ENCODE measurements at regions not wholly inside any gene's neighbourhood (a gene's known extent, or its start where the extent isn't known, plus 50 kb on each side); places are given as distances from the start of the nearest gene placed in this dataset.
"Not testable (repeated sequence)": the region's sequence is repeated elsewhere in the genome, so short reads cannot be mapped to it uniquely, and the experiment has no call there.

GRCh38 chr2:198273660-198274059 is 469.3 kb downstream of the PLCL1 start:
- H3K27me3 ChIP-seq (ENCODE audit: low read depth): no peaks in the 10 kb centered on the region; the same call in 1 of the 2 replicates
- no peaks in the 10 kb centered on the region for H3K36me3 ChIP-seq (replicated peaks)
- H3K4me1 ChIP-seq: no peaks in the 10 kb centered on the region
- no peaks in the 10 kb centered on the region for H3K9me3 ChIP-seq
- in situ Hi-C loops (cut with MboI; ENCODE audit: low sequenced_read_pairs): no loop called here
- no peak for DNase-seq (ENCODE audit: low spot score in 2 of 2)
- H3K4me3 ChIP-seq: no peak overlapping the region

- H3K4me1 ChIP-seq; in situ Hi-C loops (cut with MboI; ENCODE audit: low sequenced_read_pairs): not testable (repeated sequence)
These were observed 465.8 kb downstream of the PLCL1 start for GRCh38 chr2:198270157-198270556.

GRCh38 chr2:198268519-198268918 is 464.1 kb downstream of the PLCL1 start:
- in situ Hi-C loops (cut with MboI; ENCODE audit: low sequenced_read_pairs): no loop called here

More at GRCh38 chr2:198270157-198270556, 465.8 kb downstream of the PLCL1 start:
- H3K27me3 ChIP-seq (ENCODE audit: low read depth); H3K9me3 ChIP-seq; DNase-seq (ENCODE audit: low spot score in 2 of 2); H3K36me3 ChIP-seq (replicated peaks); H3K4me3 ChIP-seq: not testable (repeated sequence)

GRCh38 chr2:198259496-198259895 is 455.1 kb downstream of the PLCL1 start:
- Histone ChIP-seq H3K4me1 (no peaks in the 10 kb centered on the region), H3K27me3 (ENCODE audit: low read depth) (no peaks in the 10 kb centered on the region), H3K4me3 (no peak overlapping the region), H3K9me3 (no peaks in the 10 kb centered on the region), H3K36me3 (replicated peaks) (no peaks in the 10 kb centered on the region)
- in situ Hi-C loops (cut with MboI; ENCODE audit: low sequenced_read_pairs): no loop called here
- no peak for DNase-seq (ENCODE audit: low spot score in 2 of 2)

More at GRCh38 chr2:198268519-198268918, 464.1 kb downstream of the PLCL1 start:
- Histone ChIP-seq H3K9me3 (no peaks in the 10 kb centered on the region), H3K27me3 (ENCODE audit: low read depth) (no peaks in the 10 kb centered on the region; the same call in 1 of the 2 replicates), H3K36me3 (replicated peaks) (no peaks in the 10 kb centered on the region), H3K4me3 (no peak overlapping the region), H3K4me1 (no peaks in the 10 kb centered on the region)
- no peak for DNase-seq (ENCODE audit: low spot score in 2 of 2)

GRCh38 chr2:198254536-198255090 is 450.2 kb downstream of the PLCL1 start:
- H3K4me3 ChIP-seq: no peak overlapping the region
- no peaks in the 10 kb centered on the region for H3K36me3 ChIP-seq (replicated peaks)
- no peaks in the 10 kb centered on the region for H3K9me3 ChIP-seq
- no peaks in the 10 kb centered on the region for H3K4me1 ChIP-seq
- no peak for DNase-seq (ENCODE audit: low spot score in 2 of 2)
- in situ Hi-C loops (cut with MboI; ENCODE audit: low sequenced_read_pairs): no loop called here
- H3K27me3 ChIP-seq (ENCODE audit: low read depth): no peaks in the 10 kb centered on the region

- DNase-seq (ENCODE audit: low spot score in 2 of 2): no peak
- no peaks in the 10 kb centered on the region for H3K4me1 ChIP-seq
- in situ Hi-C loops (cut with MboI; ENCODE audit: low sequenced_read_pairs): no loop called here
- H3K4me3 ChIP-seq: no peak overlapping the region
- H3K9me3 ChIP-seq: no peaks in the 10 kb centered on the region
- no peaks in the 10 kb centered on the region for H3K36me3 ChIP-seq (replicated peaks)
- no peaks in the 10 kb centered on the region for H3K27me3 ChIP-seq (ENCODE audit: low read depth)
These were observed 449.6 kb downstream of the PLCL1 start for GRCh38 chr2:198253995-198254394.

- no peaks in the 10 kb centered on the region for H3K27me3 ChIP-seq (ENCODE audit: low read depth)
- no peak overlapping the region for H3K4me3 ChIP-seq
- in situ Hi-C loops (cut with MboI; ENCODE audit: low sequenced_read_pairs): no loop called here
- H3K9me3 ChIP-seq: no peaks in the 10 kb centered on the region
- H3K4me1 ChIP-seq: no peaks in the 10 kb centered on the region
- no peaks in the 10 kb centered on the region for H3K36me3 ChIP-seq (replicated peaks)
- no peak for DNase-seq (ENCODE audit: low spot score in 2 of 2)
These were observed 448.1 kb downstream of the PLCL1 start for GRCh38 chr2:198252472-198252871.

- no peak for DNase-seq (ENCODE audit: low spot score in 2 of 2)
- H3K36me3 ChIP-seq (replicated peaks): no peaks in the 10 kb centered on the region
- no peaks in the 10 kb centered on the region for H3K9me3 ChIP-seq
- no peaks in the 10 kb centered on the region for H3K27me3 ChIP-seq (ENCODE audit: low read depth)
- no peak overlapping the region for H3K4me3 ChIP-seq
- no peaks in the 10 kb centered on the region for H3K4me1 ChIP-seq
- in situ Hi-C loops (cut with MboI; ENCODE audit: low sequenced_read_pairs): no loop called here
These were observed 437.7 kb downstream of the PLCL1 start for GRCh38 chr2:198242093-198242492.

GRCh38 chr2:198238429-198238828 is 434.0 kb downstream of the PLCL1 start:
- Histone ChIP-seq H3K4me3 (no peak overlapping the region), H3K27me3 (ENCODE audit: low read depth) (no peaks in the 10 kb centered on the region), H3K36me3 (replicated peaks) (no peaks in the 10 kb centered on the region), H3K9me3 (no peaks in the 10 kb centered on the region), H3K4me1 (no peaks in the 10 kb centered on the region)
- no peak for DNase-seq (ENCODE audit: low spot score in 2 of 2)
- in situ Hi-C loops (cut with MboI; ENCODE audit: low sequenced_read_pairs): no loop called here

GRCh38 chr2:198236338-198236737 is 431.9 kb downstream of the PLCL1 start:
- DNase-seq (ENCODE audit: low spot score in 2 of 2): no peak
- no peaks in the 10 kb centered on the region for H3K36me3 ChIP-seq (replicated peaks)
- no peaks in the 10 kb centered on the region for H3K4me1 ChIP-seq
- no peaks in the 10 kb centered on the region for H3K27me3 ChIP-seq (ENCODE audit: low read depth)
- no peaks in the 10 kb centered on the region for H3K9me3 ChIP-seq
- no peak overlapping the region for H3K4me3 ChIP-seq
- in situ Hi-C loops (cut with MboI; ENCODE audit: low sequenced_read_pairs): no loop called here

- Histone ChIP-seq H3K27me3 (ENCODE audit: low read depth) (no peaks in the 10 kb centered on the region), H3K4me1 (no peaks in the 10 kb centered on the region), H3K9me3 (no peaks in the 10 kb centered on the region), H3K4me3 (no peak overlapping the region), H3K36me3 (replicated peaks) (no peaks in the 10 kb centered on the region)
- in situ Hi-C loops (cut with MboI; ENCODE audit: low sequenced_read_pairs): no loop called here
- DNase-seq (ENCODE audit: low spot score in 2 of 2): no peak
These were observed 427.9 kb downstream of the PLCL1 start for GRCh38 chr2:198232281-198232680.

GRCh38 chr2:198231562-198231961 is 427.2 kb downstream of the PLCL1 start:
- DNase-seq (ENCODE audit: low spot score in 2 of 2): no peak
- in situ Hi-C loops (cut with MboI; ENCODE audit: low sequenced_read_pairs): no loop called here
- H3K27me3 ChIP-seq (ENCODE audit: low read depth): no peaks in the 10 kb centered on the region
- H3K9me3 ChIP-seq: no peaks in the 10 kb centered on the region
- H3K36me3 ChIP-seq (replicated peaks): no peaks in the 10 kb centered on the region
- no peaks in the 10 kb centered on the region for H3K4me1 ChIP-seq
- H3K4me3 ChIP-seq: no peak overlapping the region

- Histone ChIP-seq H3K4me3 (no peak overlapping the region), H3K27me3 (ENCODE audit: low read depth) (no peaks in the 10 kb centered on the region), H3K36me3 (replicated peaks) (no peaks in the 10 kb centered on the region), H3K9me3 (no peaks in the 10 kb centered on the region), H3K4me1 (no peaks in the 10 kb centered on the region)
- in situ Hi-C loops (cut with MboI; ENCODE audit: low sequenced_read_pairs): no loop called here
- DNase-seq (ENCODE audit: low spot score in 2 of 2): no peak
These were observed 416.6 kb downstream of the PLCL1 start for GRCh38 chr2:198220763-198221610.

GRCh38 chr2:198219292-198219691 is 414.9 kb downstream of the PLCL1 start:
- Histone ChIP-seq H3K36me3 (replicated peaks) (no peaks in the 10 kb centered on the region), H3K4me3 (no peak overlapping the region), H3K4me1 (no peaks in the 10 kb centered on the region), H3K9me3 (no peaks in the 10 kb centered on the region), H3K27me3 (ENCODE audit: low read depth) (no peaks in the 10 kb centered on the region)
- in situ Hi-C loops (cut with MboI; ENCODE audit: low sequenced_read_pairs): no loop called here
- no peak for DNase-seq (ENCODE audit: low spot score in 2 of 2)
